ENCODE measurements at regions not wholly inside any gene's neighbourhood (a gene's known extent, or its start where the extent isn't known, plus 50 kb on each side); places are given as distances from the start of the nearest gene placed in this dataset.

GRCh38 chr2:156046900-156047299 is 285.6 kb downstream of the NR4A2 start:
- Histone ChIP-seq H3K27me3 (replicated peaks in 2 of 5; ENCODE audit: control insufficient read depth in 4 of 5, insufficient read depth in 5 of 5, low read length in 4 of 5) (no peaks in the 10 kb centered on the region), H3K27ac (ENCODE audit: insufficient read depth in 1 of 2, low read depth in 1 of 2, low read length in 2 of 2, poor library complexity in 1 of 2, severe bottlenecking in 2 of 2) (no peak overlapping the region), H3K4me3 (ENCODE audit: control insufficient read depth in 1 of 7, extremely low read depth in 1 of 7, insufficient read depth in 4 of 7, low read depth in 2 of 7, low read length in 6 of 7) (no peak overlapping the region), H3K4me1 (ENCODE audit: control extremely low read depth in 1 of 4, control insufficient read depth in 4 of 4, insufficient read depth in 4 of 4, low read length in 3 of 4) (no peaks in the 10 kb centered on the region), H3K36me3 (ENCODE audit: control insufficient read depth in 4 of 4, insufficient read depth in 4 of 4, low read length in 3 of 4) (no peaks in the 10 kb centered on the region), H3K9me3 (ENCODE audit: control extremely low read depth in 1 of 5, control insufficient read depth in 4 of 5, insufficient read depth in 2 of 5, low read depth in 1 of 5, low read length in 4 of 5) (peaks cover 0 to 3% (median 0%) of the 10 kb centered on the region in 5 experiments)
- ChIA-PET CTCF (no interaction called here), POLR2A (no interaction called here)
- no peak for DNase-seq
- WGBS (ENCODE audit: insufficient coverage): no CpG with 5 or more reads among the region's 2 CpGs

GRCh38 chr2:156042895-156043294 is 289.6 kb downstream of the NR4A2 start:
- no peak overlapping the region for H3K4me3 ChIP-seq (ENCODE audit: control insufficient read depth in 1 of 7, extremely low read depth in 1 of 7, insufficient read depth in 4 of 7, low read depth in 2 of 7, low read length in 6 of 7)
- ChIA-PET POLR2A (no interaction called here), CTCF (no interaction called here)
- peaks cover 0 to 2% (median 0%) of the 10 kb centered on the region in 5 experiments for H3K9me3 ChIP-seq (ENCODE audit: control extremely low read depth in 1 of 5, control insufficient read depth in 4 of 5, insufficient read depth in 2 of 5, low read depth in 1 of 5, low read length in 4 of 5)
- H3K27me3 ChIP-seq (replicated peaks in 2 of 5; ENCODE audit: control insufficient read depth in 4 of 5, insufficient read depth in 5 of 5, low read length in 4 of 5): no peaks in the 10 kb centered on the region
- H3K36me3 ChIP-seq (ENCODE audit: control insufficient read depth in 4 of 4, insufficient read depth in 4 of 4, low read length in 3 of 4): no peaks in the 10 kb centered on the region
- no peak for DNase-seq
- no peaks in the 10 kb centered on the region for H3K4me1 ChIP-seq (ENCODE audit: control extremely low read depth in 1 of 4, control insufficient read depth in 4 of 4, insufficient read depth in 4 of 4, low read length in 3 of 4)
- no peak overlapping the region for H3K27ac ChIP-seq (ENCODE audit: insufficient read depth in 1 of 2, low read depth in 1 of 2, low read length in 2 of 2, poor library complexity in 1 of 2, severe bottlenecking in 2 of 2)

GRCh38 chr2:156038021-156038420 is 294.5 kb downstream of the NR4A2 start:
- CTCF ChIA-PET: no interaction called here
- POLR2A ChIA-PET: no interaction called here
- Histone ChIP-seq H3K27me3 (replicated peaks in 2 of 5; ENCODE audit: control insufficient read depth in 4 of 5, insufficient read depth in 5 of 5, low read length in 4 of 5) (no peaks in the 10 kb centered on the region), H3K9me3 (ENCODE audit: control extremely low read depth in 1 of 5, control insufficient read depth in 4 of 5, insufficient read depth in 2 of 5, low read depth in 1 of 5, low read length in 4 of 5) (no peaks in the 10 kb centered on the region), H3K27ac (ENCODE audit: insufficient read depth in 1 of 2, low read depth in 1 of 2, low read length in 2 of 2, poor library complexity in 1 of 2, severe bottlenecking in 2 of 2) (no peak overlapping the region), H3K4me1 (ENCODE audit: control extremely low read depth in 1 of 4, control insufficient read depth in 4 of 4, insufficient read depth in 4 of 4, low read length in 3 of 4) (no peaks in the 10 kb centered on the region), H3K36me3 (ENCODE audit: control insufficient read depth in 4 of 4, insufficient read depth in 4 of 4, low read length in 3 of 4) (no peaks in the 10 kb centered on the region), H3K4me3 (ENCODE audit: control insufficient read depth in 1 of 7, extremely low read depth in 1 of 7, insufficient read depth in 4 of 7, low read depth in 2 of 7, low read length in 6 of 7) (no peak overlapping the region)
- no peak for DNase-seq
- WGBS (ENCODE audit: insufficient coverage): 100% methylated on average over 1 of the region's 1 CpG

DNA sequence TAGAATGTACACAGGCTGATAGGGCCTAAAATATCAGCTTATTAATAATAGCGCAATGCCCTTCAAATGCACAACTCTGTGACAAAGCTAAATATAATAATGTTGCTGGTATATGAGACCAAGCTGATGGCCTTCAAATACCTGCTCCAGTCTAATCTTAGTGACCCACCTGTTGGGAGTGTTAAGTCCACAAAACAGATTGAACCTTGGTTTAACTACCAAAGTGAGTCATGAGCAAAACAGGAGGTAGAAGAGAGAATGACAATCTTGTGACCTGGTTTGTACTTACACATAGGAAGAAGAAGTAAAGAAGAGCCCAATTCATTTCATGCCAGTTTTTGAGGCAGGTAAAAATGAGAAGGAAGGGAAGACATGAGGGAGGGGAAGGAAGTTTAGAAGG is 295.0 kb downstream of the NR4A2 start:
- CTCF ChIA-PET: no interaction called here
- H3K27ac ChIP-seq (ENCODE audit: insufficient read depth in 1 of 2, low read depth in 1 of 2, low read length in 2 of 2, poor library complexity in 1 of 2, severe bottlenecking in 2 of 2): no peak overlapping the region
- POLR2A ChIA-PET: no interaction called here
- no CpG with 5 or more reads among the region's 1 CpG for WGBS (ENCODE audit: insufficient coverage)
- no peaks in the 10 kb centered on the region for H3K9me3 ChIP-seq (ENCODE audit: control extremely low read depth in 1 of 5, control insufficient read depth in 4 of 5, insufficient read depth in 2 of 5, low read depth in 1 of 5, low read length in 4 of 5)
- no peak for DNase-seq
- no peaks in the 10 kb centered on the region for H3K27me3 ChIP-seq (replicated peaks in 2 of 5; ENCODE audit: control insufficient read depth in 4 of 5, insufficient read depth in 5 of 5, low read length in 4 of 5)
- no peaks in the 10 kb centered on the region for H3K4me1 ChIP-seq (ENCODE audit: control extremely low read depth in 1 of 4, control insufficient read depth in 4 of 4, insufficient read depth in 4 of 4, low read length in 3 of 4)
- H3K4me3 ChIP-seq (ENCODE audit: control insufficient read depth in 1 of 7, extremely low read depth in 1 of 7, insufficient read depth in 4 of 7, low read depth in 2 of 7, low read length in 6 of 7): no peak overlapping the region
- no peaks in the 10 kb centered on the region for H3K36me3 ChIP-seq (ENCODE audit: control insufficient read depth in 4 of 4, insufficient read depth in 4 of 4, low read length in 3 of 4)

GRCh38 chr2:156031121-156031520 is 301.4 kb downstream of the NR4A2 start:
- Histone ChIP-seq H3K4me1 (ENCODE audit: control extremely low read depth in 1 of 4, control insufficient read depth in 4 of 4, insufficient read depth in 4 of 4, low read length in 3 of 4) (no peaks in the 10 kb centered on the region), H3K36me3 (ENCODE audit: control insufficient read depth in 4 of 4, insufficient read depth in 4 of 4, low read length in 3 of 4) (no peaks in the 10 kb centered on the region), H3K27me3 (replicated peaks in 2 of 5; ENCODE audit: control insufficient read depth in 4 of 5, insufficient read depth in 5 of 5, low read length in 4 of 5) (no peaks in the 10 kb centered on the region), H3K27ac (ENCODE audit: insufficient read depth in 1 of 2, low read depth in 1 of 2, low read length in 2 of 2, poor library complexity in 1 of 2, severe bottlenecking in 2 of 2) (no peak overlapping the region), H3K9me3 (ENCODE audit: control extremely low read depth in 1 of 5, control insufficient read depth in 4 of 5, insufficient read depth in 2 of 5, low read depth in 1 of 5, low read length in 4 of 5) (no peaks in the 10 kb centered on the region), H3K4me3 (ENCODE audit: control insufficient read depth in 1 of 7, extremely low read depth in 1 of 7, insufficient read depth in 4 of 7, low read depth in 2 of 7, low read length in 6 of 7) (no peak overlapping the region)
- POLR2A ChIA-PET: no interaction called here
- CTCF ChIA-PET: no interaction called here
- WGBS (ENCODE audit: insufficient coverage): no CpG with 5 or more reads among the region's 3 CpGs
- DNase-seq: no peak

DNA sequence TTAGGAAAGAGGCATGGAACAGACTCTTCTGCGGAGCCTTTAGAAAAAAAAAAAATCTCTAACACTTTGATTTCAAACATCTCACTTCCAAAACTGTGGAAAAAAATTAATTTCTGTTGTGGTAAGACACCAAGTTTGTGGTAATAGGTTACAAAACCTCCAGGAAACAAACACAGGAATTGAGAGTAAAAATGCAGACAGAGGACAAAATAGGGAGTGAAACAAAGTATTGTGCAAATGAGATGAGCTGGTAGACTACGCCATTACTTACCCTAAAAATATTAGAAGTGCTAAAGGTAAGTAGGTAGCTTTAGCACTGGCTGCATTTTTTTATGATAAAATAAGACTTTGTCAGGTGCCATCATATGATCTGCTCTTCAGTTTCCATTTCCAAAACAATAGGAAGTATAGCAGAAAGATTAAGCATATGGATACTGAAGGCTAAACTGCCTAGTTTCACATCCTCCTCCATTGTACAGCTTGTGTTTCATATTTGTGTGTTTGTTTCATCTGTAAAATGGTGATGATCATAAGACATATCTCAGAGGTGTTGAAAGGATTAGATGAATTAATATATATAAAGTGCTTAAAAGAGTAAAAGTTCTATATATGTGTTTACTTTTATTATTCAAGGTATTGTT is 309.2 kb downstream of the NR4A2 start:
- no peak overlapping the region for H3K27ac ChIP-seq (ENCODE audit: insufficient read depth in 1 of 2, low read depth in 1 of 2, low read length in 2 of 2, poor library complexity in 1 of 2, severe bottlenecking in 2 of 2)
- H3K36me3 ChIP-seq (ENCODE audit: control insufficient read depth in 4 of 4, insufficient read depth in 4 of 4, low read length in 3 of 4): no peaks in the 10 kb centered on the region
- no peak overlapping the region for H3K4me3 ChIP-seq (ENCODE audit: control insufficient read depth in 1 of 7, extremely low read depth in 1 of 7, insufficient read depth in 4 of 7, low read depth in 2 of 7, low read length in 6 of 7)
- no CpG with 5 or more reads among the region's 2 CpGs for WGBS (ENCODE audit: insufficient coverage)
- no peak for DNase-seq
- no peaks in the 10 kb centered on the region for H3K4me1 ChIP-seq (ENCODE audit: control extremely low read depth in 1 of 4, control insufficient read depth in 4 of 4, insufficient read depth in 4 of 4, low read length in 3 of 4)
- ChIA-PET POLR2A (interaction anchor here (0.6 kb wide), 1 partner anchor 826 kb away, joined by 6 read pairs; no protein-coding TSS in a partner anchor), CTCF (interaction anchor here (0.7 to 1.3 kb wide), 2 partner anchors 314 to 566 kb away, joined by 3 to 4 read pairs; no protein-coding TSS in a partner anchor)
- H3K9me3 ChIP-seq (ENCODE audit: control extremely low read depth in 1 of 5, control insufficient read depth in 4 of 5, insufficient read depth in 2 of 5, low read depth in 1 of 5, low read length in 4 of 5): no peaks in the 10 kb centered on the region
- no peaks in the 10 kb centered on the region for H3K27me3 ChIP-seq (replicated peaks in 2 of 5; ENCODE audit: control insufficient read depth in 4 of 5, insufficient read depth in 5 of 5, low read length in 4 of 5)

- Histone ChIP-seq H3K27ac (ENCODE audit: insufficient read depth in 1 of 2, low read depth in 1 of 2, low read length in 2 of 2, poor library complexity in 1 of 2, severe bottlenecking in 2 of 2) (no peak overlapping the region), H3K9me3 (ENCODE audit: control extremely low read depth in 1 of 5, control insufficient read depth in 4 of 5, insufficient read depth in 2 of 5, low read depth in 1 of 5, low read length in 4 of 5) (no peaks in the 10 kb centered on the region), H3K4me3 (ENCODE audit: control insufficient read depth in 1 of 7, extremely low read depth in 1 of 7, insufficient read depth in 4 of 7, low read depth in 2 of 7, low read length in 6 of 7) (no peak overlapping the region), H3K36me3 (ENCODE audit: control insufficient read depth in 4 of 4, insufficient read depth in 4 of 4, low read length in 3 of 4) (no peaks in the 10 kb centered on the region), H3K27me3 (replicated peaks in 2 of 5; ENCODE audit: control insufficient read depth in 4 of 5, insufficient read depth in 5 of 5, low read length in 4 of 5) (no peaks in the 10 kb centered on the region), H3K4me1 (ENCODE audit: control extremely low read depth in 1 of 4, control insufficient read depth in 4 of 4, insufficient read depth in 4 of 4, low read length in 3 of 4) (no peaks in the 10 kb centered on the region)
- 89% methylated on average over 1 of the region's 3 CpGs for WGBS (ENCODE audit: insufficient coverage)
- DNase-seq: no peak
- ChIA-PET POLR2A (no interaction called here), CTCF (no interaction called here)
These were observed 311.1 kb downstream of the NR4A2 start for GRCh38 chr2:156021146-156022040.
